Type B pancreatic cell (in vitro differentiated cells): ENCODE measurements at regions not wholly inside any gene's neighbourhood (a gene's known extent, or its start where the extent isn't known, plus 50 kb on each side); places are given as distances from the start of the nearest gene placed in this dataset.
"Not testable (repeated sequence)": the region's sequence is repeated elsewhere in the genome, so short reads cannot be mapped to it uniquely, and the experiment has no call there.

Experiments used
- DNase-seq: peaks from one replicate; pipeline ENCODE4 v3.0.0; 2021; ENCODE audit warnings: mixed read lengths; ENCODE audit not compliant: unreplicated experiment; ENCODE audit errors: extremely low spot score
- H3K27ac Mint-ChIP-seq: 2 replicates; pipeline ENCODE4 v1.8.0; 2021; ENCODE audit warnings: mild to moderate bottlenecking, mixed read lengths
- H3K27me3 Mint-ChIP-seq: 2 replicates; pipeline ENCODE4 v1.8.0; 2021; ENCODE audit warnings: mixed read lengths
- H3K36me3 Mint-ChIP-seq: 2 replicates; pipeline ENCODE4 v1.8.0; 2021; ENCODE audit warnings: mixed read lengths
- H3K4me1 Mint-ChIP-seq: one replicate; pipeline ENCODE4 v1.8.0; 2021; ENCODE audit warnings: mixed read lengths; ENCODE audit not compliant: unreplicated experiment
- H3K4me3 Mint-ChIP-seq: 2 replicates; pipeline ENCODE4 v1.8.0; 2021; ENCODE audit warnings: mild to moderate bottlenecking, mixed read lengths
- H3K9me3 Mint-ChIP-seq: 2 replicates; pipeline ENCODE4 v1.8.0; 2021; ENCODE audit warnings: mixed read lengths
- TF ChIP-seq, protein P1 (sequence below): fragments of 200-600 bp; sonication (generic); conservative IDR thresholded peaks from 2 replicates; pipeline ENCODE4 v1.5.0; 2021; ENCODE audit warnings: antibody characterized with exemption, mild to moderate bottlenecking

DNA sequence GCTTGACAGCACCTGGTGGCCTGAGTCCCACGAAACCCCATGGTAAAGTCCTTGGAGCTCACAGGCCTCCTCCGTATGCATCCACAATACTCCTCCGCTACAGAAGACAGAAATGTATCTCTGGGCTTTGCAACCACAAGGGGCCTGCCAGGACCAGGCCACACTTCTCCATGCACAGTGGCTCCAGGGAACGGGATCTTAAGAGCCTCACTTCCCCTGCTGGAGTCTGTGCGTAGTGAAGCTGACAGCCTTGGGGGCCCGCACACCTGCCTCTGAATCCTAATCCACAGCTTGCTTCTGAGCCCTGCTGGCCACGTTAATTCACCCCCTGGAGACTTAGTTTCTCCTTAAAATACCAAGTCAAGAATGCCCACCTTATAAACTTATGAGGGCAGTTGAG lies 125.7 kb downstream of the COPRS start:
- H3K4me3 Mint-ChIP-seq: no peak overlapping the region
- no peak overlapping the region for H3K27ac Mint-ChIP-seq
- TF ChIP-seq, protein P1, sequence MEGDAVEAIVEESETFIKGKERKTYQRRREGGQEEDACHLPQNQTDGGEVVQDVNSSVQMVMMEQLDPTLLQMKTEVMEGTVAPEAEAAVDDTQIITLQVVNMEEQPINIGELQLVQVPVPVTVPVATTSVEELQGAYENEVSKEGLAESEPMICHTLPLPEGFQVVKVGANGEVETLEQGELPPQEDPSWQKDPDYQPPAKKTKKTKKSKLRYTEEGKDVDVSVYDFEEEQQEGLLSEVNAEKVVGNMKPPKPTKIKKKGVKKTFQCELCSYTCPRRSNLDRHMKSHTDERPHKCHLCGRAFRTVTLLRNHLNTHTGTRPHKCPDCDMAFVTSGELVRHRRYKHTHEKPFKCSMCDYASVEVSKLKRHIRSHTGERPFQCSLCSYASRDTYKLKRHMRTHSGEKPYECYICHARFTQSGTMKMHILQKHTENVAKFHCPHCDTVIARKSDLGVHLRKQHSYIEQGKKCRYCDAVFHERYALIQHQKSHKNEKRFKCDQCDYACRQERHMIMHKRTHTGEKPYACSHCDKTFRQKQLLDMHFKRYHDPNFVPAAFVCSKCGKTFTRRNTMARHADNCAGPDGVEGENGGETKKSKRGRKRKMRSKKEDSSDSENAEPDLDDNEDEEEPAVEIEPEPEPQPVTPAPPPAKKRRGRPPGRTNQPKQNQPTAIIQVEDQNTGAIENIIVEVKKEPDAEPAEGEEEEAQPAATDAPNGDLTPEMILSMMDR: no peak
- DNase-seq: no peak
- peaks cover 2% of the 10 kb centered on the region for H3K27me3 Mint-ChIP-seq
- no peaks in the 10 kb centered on the region for H3K9me3 Mint-ChIP-seq
- no peaks in the 10 kb centered on the region for H3K4me1 Mint-ChIP-seq
- no peaks in the 10 kb centered on the region for H3K36me3 Mint-ChIP-seq

GRCh38 chr17:31731585-31732154 lies 127.4 kb downstream of the COPRS start:
- not testable (repeated sequence) for H3K27me3 Mint-ChIP-seq, H3K4me3 Mint-ChIP-seq, DNase-seq, H3K4me1 Mint-ChIP-seq, H3K9me3 Mint-ChIP-seq, H3K27ac Mint-ChIP-seq, H3K36me3 Mint-ChIP-seq

DNA sequence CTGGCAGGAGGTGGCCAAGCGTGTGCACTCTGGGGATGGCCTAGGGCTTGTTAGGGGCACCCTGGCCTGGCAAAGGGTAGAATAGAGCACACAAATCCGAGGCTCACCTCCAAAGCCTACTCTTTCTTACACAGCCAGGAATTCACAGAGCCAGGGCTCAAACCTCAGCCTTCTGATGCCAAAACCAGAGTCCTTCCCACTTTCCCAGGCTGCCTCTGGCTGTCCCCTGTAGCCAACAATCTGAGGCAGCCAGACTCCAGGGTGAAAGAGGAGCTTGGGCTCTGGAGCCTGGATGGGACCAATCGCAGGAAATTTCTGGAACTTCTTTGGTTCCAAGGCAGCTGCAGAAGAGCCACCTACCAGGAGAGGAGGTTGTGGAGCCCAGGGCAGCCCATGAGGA lies 127.9 kb downstream of the COPRS start:
- Mint-ChIP-seq H3K36me3 (no peaks in the 10 kb centered on the region), H3K4me3 (no peak overlapping the region), H3K9me3 (no peaks in the 10 kb centered on the region), H3K27me3 (peaks cover 2% of the 10 kb centered on the region), H3K4me1 (peaks cover 6% of the 10 kb centered on the region), H3K27ac (no peak overlapping the region)
- TF ChIP-seq, protein P1: no peak
- no peak for DNase-seq

GRCh38 chr17:31726980-31727427 lies 132.0 kb downstream of the COPRS start:
- Mint-ChIP-seq H3K4me1 (peaks cover 11% of the 10 kb centered on the region), H3K27me3 (peaks cover 8% of the 10 kb centered on the region), H3K27ac (no peak overlapping the region), H3K4me3 (no peak overlapping the region), H3K9me3 (no peaks in the 10 kb centered on the region), H3K36me3 (no peaks in the 10 kb centered on the region)
- peak; percentile 22 for DNase-seq
- TF ChIP-seq, protein P1: no peak

GRCh38 chr17:31724619-31725018 lies 134.4 kb downstream of the COPRS start:
- no peak for DNase-seq
- Mint-ChIP-seq H3K36me3 (no peaks in the 10 kb centered on the region), H3K27ac (no peak overlapping the region), H3K4me1 (peaks cover 11% of the 10 kb centered on the region), H3K27me3 (peaks cover 14% of the 10 kb centered on the region), H3K4me3 (no peak overlapping the region), H3K9me3 (no peaks in the 10 kb centered on the region)
- TF ChIP-seq, protein P1: no peak

- Mint-ChIP-seq H3K9me3 (no peaks in the 10 kb centered on the region), H3K4me1 (peaks cover 11% of the 10 kb centered on the region), H3K27me3 (peaks cover 14% of the 10 kb centered on the region), H3K36me3 (no peaks in the 10 kb centered on the region), H3K4me3 (no peak overlapping the region), H3K27ac (no peak overlapping the region)
- TF ChIP-seq, protein P1: no peak
- no peak for DNase-seq
These were observed 135.0 kb downstream of the COPRS start for GRCh38 chr17:31724026-31724425.
